ENCODE measurements at regions not wholly inside any gene's neighbourhood (a gene's known extent, or its start where the extent isn't known, plus 50 kb on each side); places are given as distances from the start of the nearest gene placed in this dataset.

DNA sequence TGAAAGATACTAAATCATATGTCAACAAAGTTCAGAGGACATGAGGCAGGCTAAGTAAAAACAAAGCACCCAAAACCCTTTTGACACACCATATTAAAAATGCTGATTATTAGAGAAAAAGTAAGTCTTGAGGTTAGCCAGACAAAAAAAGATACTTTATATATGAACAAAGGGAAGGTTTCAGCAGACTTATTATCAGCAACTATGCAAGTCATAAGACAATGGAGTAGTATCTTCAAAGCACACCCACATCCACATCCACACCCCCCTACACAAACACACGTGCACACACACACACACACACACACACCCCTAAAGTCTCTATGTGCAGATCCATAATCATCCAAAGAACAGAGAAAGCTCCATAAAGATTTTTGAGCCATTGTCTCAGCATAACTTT is 1373.9 kb upstream of the CELF2 start:
- TF ChIP-seq, protein P1, sequence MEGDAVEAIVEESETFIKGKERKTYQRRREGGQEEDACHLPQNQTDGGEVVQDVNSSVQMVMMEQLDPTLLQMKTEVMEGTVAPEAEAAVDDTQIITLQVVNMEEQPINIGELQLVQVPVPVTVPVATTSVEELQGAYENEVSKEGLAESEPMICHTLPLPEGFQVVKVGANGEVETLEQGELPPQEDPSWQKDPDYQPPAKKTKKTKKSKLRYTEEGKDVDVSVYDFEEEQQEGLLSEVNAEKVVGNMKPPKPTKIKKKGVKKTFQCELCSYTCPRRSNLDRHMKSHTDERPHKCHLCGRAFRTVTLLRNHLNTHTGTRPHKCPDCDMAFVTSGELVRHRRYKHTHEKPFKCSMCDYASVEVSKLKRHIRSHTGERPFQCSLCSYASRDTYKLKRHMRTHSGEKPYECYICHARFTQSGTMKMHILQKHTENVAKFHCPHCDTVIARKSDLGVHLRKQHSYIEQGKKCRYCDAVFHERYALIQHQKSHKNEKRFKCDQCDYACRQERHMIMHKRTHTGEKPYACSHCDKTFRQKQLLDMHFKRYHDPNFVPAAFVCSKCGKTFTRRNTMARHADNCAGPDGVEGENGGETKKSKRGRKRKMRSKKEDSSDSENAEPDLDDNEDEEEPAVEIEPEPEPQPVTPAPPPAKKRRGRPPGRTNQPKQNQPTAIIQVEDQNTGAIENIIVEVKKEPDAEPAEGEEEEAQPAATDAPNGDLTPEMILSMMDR (conservative IDR thresholded peaks at IDR 0.05): no peak
- no peak for TF ChIP-seq EZH2 (IDR thresholded peaks at IDR 0.05; ENCODE audit: low read depth)
